ENCODE measurements at regions not wholly inside any gene's neighbourhood (a gene's known extent, or its start where the extent isn't known, plus 50 kb on each side); places are given as distances from the start of the nearest gene placed in this dataset.

GRCh38 chr2:14826518-14826917 is 194.0 kb downstream of the LRATD1 start:
- TF ChIP-seq, protein P1, sequence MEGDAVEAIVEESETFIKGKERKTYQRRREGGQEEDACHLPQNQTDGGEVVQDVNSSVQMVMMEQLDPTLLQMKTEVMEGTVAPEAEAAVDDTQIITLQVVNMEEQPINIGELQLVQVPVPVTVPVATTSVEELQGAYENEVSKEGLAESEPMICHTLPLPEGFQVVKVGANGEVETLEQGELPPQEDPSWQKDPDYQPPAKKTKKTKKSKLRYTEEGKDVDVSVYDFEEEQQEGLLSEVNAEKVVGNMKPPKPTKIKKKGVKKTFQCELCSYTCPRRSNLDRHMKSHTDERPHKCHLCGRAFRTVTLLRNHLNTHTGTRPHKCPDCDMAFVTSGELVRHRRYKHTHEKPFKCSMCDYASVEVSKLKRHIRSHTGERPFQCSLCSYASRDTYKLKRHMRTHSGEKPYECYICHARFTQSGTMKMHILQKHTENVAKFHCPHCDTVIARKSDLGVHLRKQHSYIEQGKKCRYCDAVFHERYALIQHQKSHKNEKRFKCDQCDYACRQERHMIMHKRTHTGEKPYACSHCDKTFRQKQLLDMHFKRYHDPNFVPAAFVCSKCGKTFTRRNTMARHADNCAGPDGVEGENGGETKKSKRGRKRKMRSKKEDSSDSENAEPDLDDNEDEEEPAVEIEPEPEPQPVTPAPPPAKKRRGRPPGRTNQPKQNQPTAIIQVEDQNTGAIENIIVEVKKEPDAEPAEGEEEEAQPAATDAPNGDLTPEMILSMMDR (IDR thresholded peaks at IDR 0.05; ENCODE audit: borderline replicate concordance, extremely low read depth, low read length, poor library complexity, severe bottlenecking), result no peak
- no peak for TF ChIP-seq EZH2 (IDR thresholded peaks at IDR 0.05; ENCODE audit: borderline replicate concordance, low read depth, low read length, severe bottlenecking)
